Stimulated activated CD4-positive, alpha-beta T cell treated with anti-CD3 and anti-CD28 coated beads, TNF-alpha, amount 100 ng/mL, for 48 hours (primary cell): ENCODE measurements at regions not wholly inside any gene's neighbourhood (a gene's known extent, or its start where the extent isn't known, plus 50 kb on each side); places are given as distances from the start of the nearest gene placed in this dataset.
"Not testable (repeated sequence)": the region's sequence is repeated elsewhere in the genome, so short reads cannot be mapped to it uniquely, and the experiment has no call there.

Experiments
- DNase-seq, 3 donors: peaks; one replicate each; pipeline ENCODE4 v3.0.0-alpha.2; 2020; ENCODE audit warnings: low read depth in 3 of 3

- DNase-seq: no peak
These were observed 1524.3 kb upstream of the B3GALT2 start for GRCh38 chr1:194710671-194711070.

DNA sequence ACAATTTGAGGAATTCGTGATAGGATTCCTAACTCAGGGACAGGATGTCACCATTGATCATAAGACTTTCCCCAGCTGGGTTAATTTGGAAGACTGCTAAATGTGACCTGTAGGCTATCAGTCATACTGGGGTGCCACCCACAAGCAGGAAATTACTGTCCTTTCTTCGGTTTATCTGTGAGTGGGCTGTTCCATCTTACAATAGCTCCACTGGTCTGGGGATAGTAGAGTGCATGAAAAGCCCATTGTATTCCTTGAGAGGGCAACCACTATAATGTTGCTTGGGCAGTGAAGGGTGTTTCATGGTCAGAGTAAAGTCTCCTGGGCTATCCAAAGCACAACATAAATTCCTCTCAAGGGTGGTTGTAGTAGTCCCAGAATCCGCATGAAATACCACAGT, 1523.0 kb upstream of the B3GALT2 start:
- no peak for DNase-seq

GRCh38 chr1:194707074-194707473, 1520.7 kb upstream of the B3GALT2 start:
- no peak for DNase-seq

DNA sequence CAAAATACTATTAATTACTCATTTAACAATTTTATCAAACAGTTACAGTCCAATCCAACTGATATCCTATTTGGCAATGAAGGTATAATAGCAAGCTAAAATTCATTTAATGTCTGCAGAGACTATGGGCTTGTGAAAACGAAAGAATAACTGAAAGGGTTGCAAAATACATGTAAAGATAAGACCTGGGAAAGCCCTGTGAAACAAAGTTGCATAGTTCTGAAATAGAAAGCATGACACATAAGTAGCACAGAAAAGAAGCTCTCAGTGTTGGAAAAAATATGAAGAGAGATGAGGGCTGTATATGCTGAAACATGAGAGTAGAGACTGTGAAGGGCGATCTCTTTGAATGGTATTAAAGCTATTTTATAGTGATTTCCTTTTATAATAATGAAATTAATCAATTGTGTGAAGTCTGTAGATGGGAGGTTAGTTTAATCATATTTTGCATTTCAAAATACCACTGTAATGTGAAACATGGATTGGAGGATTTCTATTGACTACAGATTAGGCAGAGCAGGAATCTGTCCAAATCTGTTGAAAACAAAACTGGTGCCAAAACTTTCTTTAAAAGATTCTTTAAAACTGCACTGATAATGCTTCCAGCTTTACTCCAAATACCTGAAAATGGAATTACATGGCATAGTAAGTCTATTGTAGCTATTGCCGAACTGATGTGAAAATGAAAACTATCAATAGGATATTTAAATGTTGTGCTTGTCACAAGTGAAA, 1518.9 kb upstream of the B3GALT2 start:
- DNase-seq: no peak

DNA sequence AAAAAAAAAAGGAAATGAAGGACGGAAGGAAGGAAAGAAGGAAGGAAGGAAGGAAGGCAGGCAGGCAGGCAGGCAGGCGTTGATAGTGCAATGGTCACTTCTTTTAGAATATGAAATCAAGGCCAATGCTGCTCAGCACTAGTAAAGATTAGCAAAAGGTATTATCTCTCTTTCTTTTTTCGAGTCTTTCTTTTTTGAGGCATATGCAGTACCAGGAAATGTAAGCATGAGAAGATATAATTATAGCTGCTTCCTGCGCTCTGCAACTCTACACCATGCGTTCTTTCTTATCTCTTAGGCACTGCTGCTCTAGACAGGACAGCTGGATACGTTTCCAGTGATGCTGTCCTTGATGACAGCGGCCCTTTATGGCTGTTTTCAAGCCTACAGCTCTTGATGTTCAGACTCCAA, 1512.5 kb upstream of the B3GALT2 start:
- no peak for DNase-seq

DNA sequence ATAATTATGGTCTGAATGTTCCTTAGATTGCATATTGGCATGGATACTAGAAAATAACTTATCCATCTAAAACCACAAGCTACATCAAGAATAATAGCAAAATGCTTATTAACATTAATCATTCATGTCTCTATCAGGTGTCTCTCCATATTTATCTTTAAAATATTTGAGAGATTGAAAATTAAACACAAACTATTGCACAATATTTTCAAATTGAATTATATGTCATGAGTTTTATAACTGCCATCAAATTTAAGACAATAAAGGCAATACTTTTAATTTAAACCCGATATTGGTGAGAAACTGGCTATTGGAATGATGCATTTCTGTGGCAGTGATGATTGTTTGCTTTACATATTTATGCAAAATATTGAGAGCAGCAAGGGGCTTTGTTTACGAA, 1506.8 kb upstream of the B3GALT2 start:
- no peak for DNase-seq

GRCh38 chr1:194684636-194685035, 1498.2 kb upstream of the B3GALT2 start:
- DNase-seq: no peak

- no peak for DNase-seq
These were observed 1471.7 kb upstream of the B3GALT2 start for GRCh38 chr1:194658090-194658439.

DNA sequence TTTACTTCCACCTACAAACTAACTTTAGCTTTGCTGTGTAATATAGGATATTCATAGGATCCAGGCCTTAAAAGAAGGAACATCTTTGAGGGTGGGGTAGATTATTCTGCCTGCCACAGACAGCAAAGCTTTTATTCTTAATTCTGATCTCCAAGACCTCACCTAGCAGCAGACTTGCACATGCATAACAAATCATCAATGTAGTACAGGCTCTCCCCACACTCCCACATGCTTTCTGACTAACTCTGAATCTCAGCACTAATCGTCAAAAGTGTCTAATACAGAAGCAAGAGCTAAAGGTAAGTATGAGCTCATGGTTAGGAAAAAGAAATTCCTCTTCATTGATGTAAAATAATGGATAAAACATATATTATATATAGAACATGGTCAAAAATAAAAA, 1468.5 kb upstream of the B3GALT2 start:
- no peak for DNase-seq

GRCh38 chr1:194653385-194653784, 1467.0 kb upstream of the B3GALT2 start:
- DNase-seq: no peak

DNA sequence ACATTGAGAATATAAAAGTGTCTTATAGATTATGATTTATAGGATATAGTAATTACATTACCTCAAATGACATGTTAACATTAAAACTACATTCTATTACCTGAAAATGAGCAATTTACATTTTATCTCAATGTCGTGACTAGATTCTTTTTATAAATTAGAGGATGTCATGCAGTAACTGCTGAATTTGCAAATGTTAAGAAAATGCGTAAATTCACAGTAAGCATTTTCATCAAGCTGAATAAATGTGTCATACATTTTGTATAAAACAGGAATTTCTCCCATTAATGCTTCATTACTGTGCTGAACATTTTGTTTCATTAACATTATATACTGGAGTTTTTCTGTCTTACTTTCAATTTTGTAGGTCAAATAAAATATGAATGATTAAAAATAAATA, 1460.7 kb upstream of the B3GALT2 start:
- DNase-seq: no peak

DNA sequence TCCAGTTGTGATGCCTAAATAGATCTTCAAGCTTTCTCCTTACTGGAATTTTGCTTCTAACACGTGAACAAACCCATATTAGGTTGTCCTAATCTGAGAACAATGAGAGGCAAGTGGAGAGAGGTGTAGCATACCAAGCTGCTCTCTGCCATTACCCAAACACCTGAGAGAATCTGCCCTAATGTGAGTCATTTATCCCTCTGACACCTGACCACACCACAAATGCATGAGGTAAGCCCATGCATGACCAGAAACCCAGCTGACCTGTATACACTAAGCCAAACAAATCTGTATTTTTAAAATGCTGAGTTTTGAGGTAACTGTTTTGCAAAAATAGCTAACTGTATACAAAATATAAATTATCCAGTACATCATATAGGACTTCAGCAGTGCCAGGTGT, 1458.1 kb upstream of the B3GALT2 start:
- DNase-seq: no peak

DNA sequence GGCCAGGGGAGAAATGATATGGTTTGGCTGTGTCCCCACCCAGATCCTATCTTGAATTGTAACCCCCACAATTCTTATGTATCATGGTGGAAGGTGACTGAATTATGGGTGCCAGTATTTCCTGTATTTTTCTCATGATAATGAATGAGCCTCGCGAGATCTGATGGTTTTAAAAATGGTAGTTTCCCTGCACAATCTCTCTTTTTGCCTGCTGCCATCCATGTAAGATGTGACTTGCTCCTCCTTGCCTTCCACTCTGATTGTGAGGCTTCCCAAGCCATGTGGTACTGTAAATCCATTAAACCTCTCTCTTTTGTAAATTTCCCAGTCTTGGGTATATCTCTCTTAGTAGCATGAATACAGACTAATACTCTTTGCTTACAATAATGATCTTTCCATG, 1453.9 kb upstream of the B3GALT2 start:
- DNase-seq: no peak

- no peak for DNase-seq
These were observed 1442.6 kb upstream of the B3GALT2 start for GRCh38 chr1:194629011-194629410.

- DNase-seq: no peak
These were observed 1438.4 kb upstream of the B3GALT2 start for GRCh38 chr1:194624833-194625232.

GRCh38 chr1:194618101-194618500, 1431.7 kb upstream of the B3GALT2 start:
- DNase-seq: no peak

DNA sequence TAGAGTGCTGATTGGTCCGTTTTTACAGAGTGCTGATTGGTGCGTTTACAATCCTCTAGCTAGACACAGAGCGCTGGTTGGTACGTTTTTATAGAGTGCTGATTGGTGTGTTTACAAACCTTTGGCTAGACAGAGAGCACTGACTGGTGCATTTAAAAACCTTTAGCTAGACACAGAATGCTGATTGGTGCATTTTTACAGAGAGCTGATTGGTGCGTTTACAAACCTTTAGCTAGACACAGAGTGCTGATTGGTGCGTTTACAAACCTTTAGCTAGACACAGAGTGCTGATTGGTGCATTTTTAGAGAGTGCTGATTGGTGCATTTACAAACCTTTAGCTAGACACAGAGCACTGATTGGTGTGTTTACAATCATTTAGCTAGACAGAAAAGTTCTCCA, 1430.9 kb upstream of the B3GALT2 start:
- DNase-seq: not testable (repeated sequence)

DNA sequence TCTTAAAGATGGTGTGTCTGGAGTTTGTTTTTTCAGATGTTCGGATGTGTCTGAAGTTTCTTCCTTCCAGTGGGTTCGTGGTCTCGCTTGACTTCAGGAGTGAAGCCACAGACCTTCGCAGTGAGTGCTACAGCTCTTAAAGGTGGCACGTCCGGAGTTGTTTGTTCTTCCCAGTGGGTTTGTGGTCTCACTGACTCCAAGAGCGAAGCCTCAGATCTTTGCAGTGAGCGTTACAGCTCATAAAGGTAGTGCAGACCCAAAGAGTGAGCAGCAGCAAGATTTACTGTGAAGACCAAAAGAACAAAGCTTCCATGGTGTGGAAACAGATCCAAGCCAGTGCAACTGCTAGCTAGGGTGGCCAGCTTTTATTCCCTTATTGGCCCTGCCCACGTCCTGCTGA, 1430.4 kb upstream of the B3GALT2 start:
- DNase-seq: no peak

DNA sequence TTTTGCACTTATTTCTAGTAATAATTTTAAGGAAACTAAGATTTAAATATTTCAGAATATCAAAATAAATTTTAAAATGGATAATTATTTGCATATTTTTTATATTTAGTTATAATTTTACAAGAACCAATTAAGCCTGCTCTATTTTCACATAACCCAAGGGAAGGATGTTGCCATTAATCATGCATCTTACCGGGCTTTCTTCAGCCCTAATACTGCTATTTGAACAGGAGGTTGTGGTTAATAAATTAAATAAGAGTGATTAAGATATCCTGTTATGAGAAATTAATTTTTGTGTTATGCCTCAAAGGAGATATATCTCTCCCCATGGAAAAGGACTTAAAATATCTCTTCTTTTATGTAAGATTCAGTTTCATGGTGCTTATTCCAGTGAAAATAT, 1415.8 kb upstream of the B3GALT2 start:
- no peak for DNase-seq

DNA sequence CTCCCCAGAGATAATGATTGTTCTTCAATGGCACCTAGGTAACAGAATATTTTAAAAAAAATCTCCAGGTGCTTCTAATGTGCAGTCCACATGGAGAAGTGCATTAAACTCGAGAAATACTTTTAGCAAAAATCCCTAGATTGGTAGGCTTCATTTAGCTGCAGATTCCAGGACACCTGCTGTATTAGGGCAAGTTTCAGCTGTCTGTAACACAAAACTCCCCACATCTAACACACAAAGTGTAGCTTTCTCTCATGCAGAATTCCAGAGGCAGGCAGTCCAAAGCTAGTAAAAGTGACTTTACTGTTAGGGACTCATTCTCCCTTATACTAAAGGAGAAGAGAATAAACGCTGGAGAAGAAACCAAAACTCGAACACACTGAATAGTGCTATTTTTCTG, 1414.3 kb upstream of the B3GALT2 start:
- no peak for DNase-seq

DNA sequence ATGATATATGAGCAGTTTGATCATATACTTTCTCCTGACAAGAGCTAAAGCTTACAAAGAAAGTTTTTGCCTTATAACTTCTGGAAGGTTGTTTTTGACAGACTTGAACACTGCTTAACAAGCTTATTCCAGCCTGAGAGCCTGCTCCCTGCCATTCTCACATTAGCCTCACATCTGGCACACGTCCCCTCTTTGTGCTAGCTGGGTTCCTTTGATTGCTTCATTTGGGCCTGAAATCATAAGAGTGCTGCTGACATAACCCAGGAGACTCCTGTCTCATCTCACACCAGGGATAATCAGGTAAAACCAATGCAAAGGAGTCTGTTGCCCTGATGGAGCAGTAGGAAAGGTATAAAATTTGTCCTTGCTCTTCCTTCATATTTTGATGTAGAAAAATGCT, 1411.7 kb upstream of the B3GALT2 start:
- DNase-seq: no peak

GRCh38 chr1:194586302-194586701, 1399.9 kb upstream of the B3GALT2 start:
- no peak for DNase-seq

DNA sequence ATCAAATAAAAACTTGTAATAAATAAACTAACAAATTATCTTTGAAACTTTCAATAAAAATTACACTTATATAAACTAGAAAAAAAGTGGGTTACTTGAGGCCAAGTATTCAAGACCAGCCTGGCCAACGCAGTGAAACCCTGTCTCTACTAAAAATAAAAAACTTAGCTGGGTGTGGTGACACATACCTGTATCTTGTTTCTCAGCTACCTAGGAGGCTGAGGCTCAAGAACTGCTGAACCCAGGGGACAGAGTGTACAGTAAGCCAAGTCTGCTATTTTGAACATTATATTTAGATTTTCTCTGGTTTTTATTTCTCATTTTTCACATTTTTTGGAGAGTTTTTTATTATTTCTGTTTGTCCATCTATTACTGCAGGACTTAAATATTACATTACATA, 1397.6 kb upstream of the B3GALT2 start:
- no peak for DNase-seq

GRCh38 chr1:194570476-194570875, 1384.1 kb upstream of the B3GALT2 start:
- DNase-seq: no peak
